ENCODE measurements at regions not wholly inside any gene's neighbourhood (a gene's known extent, or its start where the extent isn't known, plus 50 kb on each side); places are given as distances from the start of the nearest gene placed in this dataset.

- TF ChIP-seq EZH2 (IDR thresholded peaks at IDR 0.05; ENCODE audit: insufficient read depth, poor library complexity, severe bottlenecking): no peak
- no peak for TF ChIP-seq EZH2phosphoT487 (IDR thresholded peaks at IDR 0.05; ENCODE audit: insufficient read depth, low read depth)
These were observed 1959.2 kb upstream of the DEFB115 start for GRCh38 chr20:29298271-29298590.
